ENCODE measurements at regions not wholly inside any gene's neighbourhood (a gene's known extent, or its start where the extent isn't known, plus 50 kb on each side); places are given as distances from the start of the nearest gene placed in this dataset.

DNA sequence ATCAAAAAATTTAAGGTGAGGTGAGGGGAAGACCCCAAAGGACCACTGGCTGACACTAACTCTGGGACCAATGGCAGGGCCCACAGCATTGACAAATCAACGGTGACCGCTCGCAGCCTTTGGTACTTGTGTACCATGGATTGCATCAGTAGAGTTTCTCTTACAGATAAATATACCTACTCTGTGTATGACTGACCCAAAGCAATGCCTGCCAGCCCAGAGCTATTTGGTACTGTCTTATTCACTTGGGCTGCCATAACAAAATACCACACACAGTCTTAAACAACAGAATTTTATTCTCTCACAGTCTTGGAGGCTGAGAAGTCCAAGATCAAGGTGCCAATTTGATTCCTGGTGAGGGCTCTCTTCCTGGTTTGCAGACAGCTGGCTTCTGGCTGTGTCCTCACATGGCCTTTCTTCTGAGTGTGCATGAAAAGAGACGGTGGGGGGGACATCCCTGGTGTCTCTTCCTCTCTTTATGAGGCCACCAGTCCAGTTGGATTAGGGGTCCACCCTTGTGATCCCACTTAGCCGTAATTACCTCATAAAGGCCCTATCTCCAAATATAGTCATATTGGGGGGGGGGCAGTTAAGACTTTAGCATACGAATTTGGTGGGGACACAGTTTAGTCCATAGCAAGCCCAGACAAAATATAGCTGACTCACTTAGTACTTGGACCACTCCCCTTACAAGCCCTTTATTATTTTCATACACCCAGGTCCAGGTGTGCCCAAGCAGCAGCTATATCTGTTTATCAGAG lies 336.3 kb downstream of the CD83 start:
- intact Hi-C loops (cut with micrococcal nuclease; ENCODE audit: unreplicated experiment), result no loop called here
- CTCF ChIA-PET, result no interaction called here

DNA sequence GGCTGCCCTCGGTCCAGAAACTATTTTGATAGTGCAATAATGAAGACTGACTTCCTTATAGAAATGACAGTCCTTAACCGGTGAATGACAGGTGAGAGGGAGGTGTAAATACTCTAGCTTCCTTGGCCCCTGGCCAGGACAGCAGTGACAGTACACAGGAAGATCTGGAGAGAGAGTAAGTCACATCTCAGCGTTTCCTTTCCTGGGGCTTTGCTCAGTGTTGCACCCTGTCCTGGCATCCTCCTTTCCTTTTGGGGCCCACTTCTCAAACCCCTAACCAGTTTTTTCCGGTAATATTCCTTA lies 336.9 kb downstream of the CD83 start:
- BruUV-seq (replicated peaks), result no TSS peak
- TF ChIP-seq POLR2AphosphoS5 (IDR thresholded peaks at IDR 0.05; ENCODE audit: low read depth, low read length) (no peak), SIN3A (IDR thresholded peaks at IDR 0.05; ENCODE audit: borderline replicate concordance, insufficient read depth, low read depth, low read length) (no peak), TCF7L2 (IDR thresholded peaks at IDR 0.05; ENCODE audit: low read depth, low read length) (no peak)
- TF ChIP-seq, protein P1, sequence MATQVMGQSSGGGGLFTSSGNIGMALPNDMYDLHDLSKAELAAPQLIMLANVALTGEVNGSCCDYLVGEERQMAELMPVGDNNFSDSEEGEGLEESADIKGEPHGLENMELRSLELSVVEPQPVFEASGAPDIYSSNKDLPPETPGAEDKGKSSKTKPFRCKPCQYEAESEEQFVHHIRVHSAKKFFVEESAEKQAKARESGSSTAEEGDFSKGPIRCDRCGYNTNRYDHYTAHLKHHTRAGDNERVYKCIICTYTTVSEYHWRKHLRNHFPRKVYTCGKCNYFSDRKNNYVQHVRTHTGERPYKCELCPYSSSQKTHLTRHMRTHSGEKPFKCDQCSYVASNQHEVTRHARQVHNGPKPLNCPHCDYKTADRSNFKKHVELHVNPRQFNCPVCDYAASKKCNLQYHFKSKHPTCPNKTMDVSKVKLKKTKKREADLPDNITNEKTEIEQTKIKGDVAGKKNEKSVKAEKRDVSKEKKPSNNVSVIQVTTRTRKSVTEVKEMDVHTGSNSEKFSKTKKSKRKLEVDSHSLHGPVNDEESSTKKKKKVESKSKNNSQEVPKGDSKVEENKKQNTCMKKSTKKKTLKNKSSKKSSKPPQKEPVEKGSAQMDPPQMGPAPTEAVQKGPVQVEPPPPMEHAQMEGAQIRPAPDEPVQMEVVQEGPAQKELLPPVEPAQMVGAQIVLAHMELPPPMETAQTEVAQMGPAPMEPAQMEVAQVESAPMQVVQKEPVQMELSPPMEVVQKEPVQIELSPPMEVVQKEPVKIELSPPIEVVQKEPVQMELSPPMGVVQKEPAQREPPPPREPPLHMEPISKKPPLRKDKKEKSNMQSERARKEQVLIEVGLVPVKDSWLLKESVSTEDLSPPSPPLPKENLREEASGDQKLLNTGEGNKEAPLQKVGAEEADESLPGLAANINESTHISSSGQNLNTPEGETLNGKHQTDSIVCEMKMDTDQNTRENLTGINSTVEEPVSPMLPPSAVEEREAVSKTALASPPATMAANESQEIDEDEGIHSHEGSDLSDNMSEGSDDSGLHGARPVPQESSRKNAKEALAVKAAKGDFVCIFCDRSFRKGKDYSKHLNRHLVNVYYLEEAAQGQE (IDR thresholded peaks at IDR 0.05; ENCODE audit: insufficient read depth in 1 of 2, low read depth in 2 of 2, low read length in 1 of 2), result no peak
- TF ChIP-seq, protein P2, sequence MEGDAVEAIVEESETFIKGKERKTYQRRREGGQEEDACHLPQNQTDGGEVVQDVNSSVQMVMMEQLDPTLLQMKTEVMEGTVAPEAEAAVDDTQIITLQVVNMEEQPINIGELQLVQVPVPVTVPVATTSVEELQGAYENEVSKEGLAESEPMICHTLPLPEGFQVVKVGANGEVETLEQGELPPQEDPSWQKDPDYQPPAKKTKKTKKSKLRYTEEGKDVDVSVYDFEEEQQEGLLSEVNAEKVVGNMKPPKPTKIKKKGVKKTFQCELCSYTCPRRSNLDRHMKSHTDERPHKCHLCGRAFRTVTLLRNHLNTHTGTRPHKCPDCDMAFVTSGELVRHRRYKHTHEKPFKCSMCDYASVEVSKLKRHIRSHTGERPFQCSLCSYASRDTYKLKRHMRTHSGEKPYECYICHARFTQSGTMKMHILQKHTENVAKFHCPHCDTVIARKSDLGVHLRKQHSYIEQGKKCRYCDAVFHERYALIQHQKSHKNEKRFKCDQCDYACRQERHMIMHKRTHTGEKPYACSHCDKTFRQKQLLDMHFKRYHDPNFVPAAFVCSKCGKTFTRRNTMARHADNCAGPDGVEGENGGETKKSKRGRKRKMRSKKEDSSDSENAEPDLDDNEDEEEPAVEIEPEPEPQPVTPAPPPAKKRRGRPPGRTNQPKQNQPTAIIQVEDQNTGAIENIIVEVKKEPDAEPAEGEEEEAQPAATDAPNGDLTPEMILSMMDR (IDR thresholded peaks at IDR 0.05), result no peak
- Histone ChIP-seq H3K36me3 (ENCODE audit: control insufficient read depth, insufficient read depth, low read length) (no peaks in the 10 kb centered on the region), H3K27me3 (ENCODE audit: control insufficient read depth, insufficient read depth, low read length) (no peaks in the 10 kb centered on the region), H3K27ac (ENCODE audit: low read length) (no peak overlapping the region), H3K4me3 (ENCODE audit: low read depth in 2 of 2, low read length in 2 of 2) (no peak overlapping the region), H3K9me3 (ENCODE audit: control insufficient read depth, insufficient read depth, low read depth, low read length) (no peaks in the 10 kb centered on the region), H3K4me1 (ENCODE audit: control insufficient read depth, insufficient read depth, low read length) (no peaks in the 10 kb centered on the region)
- ChIA-PET CTCF (no interaction called here), POLR2A (no interaction called here)
- ATAC-seq (no peak), DNase-seq (ENCODE audit: low read depth, low spot score) (no peak)
- in situ Hi-C loops (cut with HindIII; ENCODE audit: low pct_unique_long_range_greater_than_20kb, low sequenced_read_pairs), result no loop called here
- intact Hi-C loops (cut with micrococcal nuclease; ENCODE audit: unreplicated experiment), result no loop called here

More for the DNA sequence above, 336.3 kb downstream of the CD83 start:
- in situ Hi-C loops (cut with HindIII; ENCODE audit: low pct_unique_long_range_greater_than_20kb, low sequenced_read_pairs), result no loop called here
- Histone ChIP-seq H3K27ac (ENCODE audit: low read length) (no peak overlapping the region), H3K4me1 (ENCODE audit: control insufficient read depth, insufficient read depth, low read length) (no peaks in the 10 kb centered on the region), H3K4me3 (ENCODE audit: low read depth in 2 of 2, low read length in 2 of 2) (no peak overlapping the region), H3K27me3 (ENCODE audit: control insufficient read depth, insufficient read depth, low read length) (no peaks in the 10 kb centered on the region), H3K9me3 (ENCODE audit: control insufficient read depth, insufficient read depth, low read depth, low read length) (no peaks in the 10 kb centered on the region), H3K36me3 (ENCODE audit: control insufficient read depth, insufficient read depth, low read length) (no peaks in the 10 kb centered on the region)
- no peak for ATAC-seq
- TF ChIP-seq, protein P1 (IDR thresholded peaks at IDR 0.05; ENCODE audit: insufficient read depth in 1 of 2, low read depth in 2 of 2, low read length in 1 of 2), result no peak
- TF ChIP-seq SIN3A (IDR thresholded peaks at IDR 0.05; ENCODE audit: borderline replicate concordance, insufficient read depth, low read depth, low read length) (no peak), TCF7L2 (IDR thresholded peaks at IDR 0.05; ENCODE audit: low read depth, low read length) (no peak), POLR2AphosphoS5 (IDR thresholded peaks at IDR 0.05; ENCODE audit: low read depth, low read length) (no peak)
- TF ChIP-seq, protein P2 (IDR thresholded peaks at IDR 0.05), result no peak
- no TSS peak for BruUV-seq (replicated peaks)
- no peak for DNase-seq (ENCODE audit: low read depth, low spot score)
- POLR2A ChIA-PET, result no interaction called here
